ENCODE measurements at regions not wholly inside any gene's neighbourhood (a gene's known extent, or its start where the extent isn't known, plus 50 kb on each side); places are given as distances from the start of the nearest gene placed in this dataset.
"Not testable (repeated sequence)": the region's sequence is repeated elsewhere in the genome, so short reads cannot be mapped to it uniquely, and the experiment has no call there.

DNA sequence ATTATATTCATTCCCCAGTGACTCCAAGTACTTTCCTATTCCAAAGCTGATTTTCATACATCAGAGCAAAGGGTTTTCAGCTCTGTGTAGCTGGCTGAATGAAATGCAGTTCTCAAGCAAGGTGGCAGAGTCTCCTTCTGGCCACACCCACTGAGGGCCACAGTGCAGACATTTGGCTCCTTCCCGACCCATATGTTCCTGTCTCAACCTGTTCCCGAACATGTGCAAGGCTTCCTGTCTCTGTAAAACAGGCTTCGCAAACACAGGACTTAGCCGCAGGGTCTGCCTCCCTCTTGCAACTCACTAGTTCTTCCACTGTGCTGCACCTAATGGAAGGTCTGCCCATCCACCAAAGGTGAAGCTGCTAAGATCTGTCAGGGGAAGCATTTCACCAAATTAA is 249.2 kb downstream of the MID1IP1 start:
- no peak for DNase-seq
- Histone ChIP-seq H3K27me3 (replicated peaks; ENCODE audit: control insufficient read depth, insufficient read depth, low read length, poor library complexity, severe bottlenecking) (no peaks in the 10 kb centered on the region), H3K9me3 (ENCODE audit: control insufficient read depth, low read length) (no peaks in the 10 kb centered on the region)

DNA sequence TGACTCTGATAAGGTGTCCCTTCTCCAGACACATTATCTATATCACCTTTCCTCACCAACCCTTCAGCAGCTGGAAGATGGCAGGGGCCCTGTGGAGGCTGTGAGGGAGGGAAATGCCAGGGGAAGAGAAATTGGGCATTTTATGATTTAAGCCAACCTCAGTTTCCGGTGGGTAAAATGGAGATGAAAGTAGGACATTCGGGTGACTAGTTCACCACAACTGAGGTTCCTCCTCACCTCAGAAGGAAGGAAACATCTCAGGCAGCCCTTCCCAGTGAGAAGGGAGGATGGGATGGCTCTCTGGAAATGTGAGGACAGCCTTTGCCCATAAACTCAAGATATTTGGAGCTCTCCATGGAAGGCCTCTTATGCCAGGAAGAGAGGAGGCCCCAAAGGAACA is 251.5 kb downstream of the MID1IP1 start:
- no peak overlapping the region for H3K4me3 ChIP-seq (ENCODE audit: insufficient read depth, low read depth, low read length, poor library complexity, severe bottlenecking)
- H3K36me3 ChIP-seq (ENCODE audit: control insufficient read depth, insufficient read depth, low read length), result no peaks in the 10 kb centered on the region
- no peak overlapping the region for H3K27ac ChIP-seq (ENCODE audit: insufficient read depth, low read length, poor library complexity, severe bottlenecking)
- no peaks in the 10 kb centered on the region for H3K9me3 ChIP-seq (ENCODE audit: control insufficient read depth, low read length)
- DNase-seq, result no peak
- H3K27me3 ChIP-seq (replicated peaks; ENCODE audit: control insufficient read depth, insufficient read depth, low read length, poor library complexity, severe bottlenecking), result no peaks in the 10 kb centered on the region
- H3K4me1 ChIP-seq (ENCODE audit: control insufficient read depth, insufficient read depth, low read length, poor library complexity, severe bottlenecking), result no peaks in the 10 kb centered on the region

More for the DNA sequence above, 249.2 kb downstream of the MID1IP1 start:
- H3K4me3 ChIP-seq (ENCODE audit: insufficient read depth, low read depth, low read length, poor library complexity, severe bottlenecking), result no peak overlapping the region
- no peak overlapping the region for H3K27ac ChIP-seq (ENCODE audit: insufficient read depth, low read length, poor library complexity, severe bottlenecking)
- H3K4me1 ChIP-seq (ENCODE audit: control insufficient read depth, insufficient read depth, low read length, poor library complexity, severe bottlenecking), result no peaks in the 10 kb centered on the region
- H3K36me3 ChIP-seq (ENCODE audit: control insufficient read depth, insufficient read depth, low read length), result no peaks in the 10 kb centered on the region

DNA sequence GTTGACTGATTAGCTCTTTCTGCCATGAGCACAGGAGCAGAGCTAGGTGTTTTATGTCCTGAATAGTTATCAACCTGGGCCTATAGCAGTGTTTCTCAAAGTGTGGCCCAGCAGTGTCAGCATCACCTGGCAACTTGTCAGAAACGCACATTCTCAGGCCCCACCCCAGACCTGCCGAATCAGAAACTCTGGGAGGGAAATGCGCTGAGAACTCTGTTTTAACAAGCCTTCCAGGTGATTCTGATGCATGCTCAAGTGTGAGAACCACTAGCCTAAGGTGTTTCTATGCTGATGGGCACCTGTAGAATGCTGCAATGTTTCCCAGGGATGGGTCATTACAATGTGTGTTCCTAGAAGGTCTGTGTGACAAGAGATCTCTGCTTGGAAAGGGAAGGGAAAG is 257.5 kb downstream of the MID1IP1 start:
- H3K27me3 ChIP-seq (replicated peaks; ENCODE audit: control insufficient read depth, insufficient read depth, low read length, poor library complexity, severe bottlenecking), result no peaks in the 10 kb centered on the region
- H3K4me3 ChIP-seq (ENCODE audit: insufficient read depth, low read depth, low read length, poor library complexity, severe bottlenecking), result no peak overlapping the region
- no peaks in the 10 kb centered on the region for H3K4me1 ChIP-seq (ENCODE audit: control insufficient read depth, insufficient read depth, low read length, poor library complexity, severe bottlenecking)
- no peak for DNase-seq
- H3K9me3 ChIP-seq (ENCODE audit: control insufficient read depth, low read length), result no peaks in the 10 kb centered on the region
- no peaks in the 10 kb centered on the region for H3K36me3 ChIP-seq (ENCODE audit: control insufficient read depth, insufficient read depth, low read length)
- H3K27ac ChIP-seq (ENCODE audit: insufficient read depth, low read length, poor library complexity, severe bottlenecking), result no peak overlapping the region

DNA sequence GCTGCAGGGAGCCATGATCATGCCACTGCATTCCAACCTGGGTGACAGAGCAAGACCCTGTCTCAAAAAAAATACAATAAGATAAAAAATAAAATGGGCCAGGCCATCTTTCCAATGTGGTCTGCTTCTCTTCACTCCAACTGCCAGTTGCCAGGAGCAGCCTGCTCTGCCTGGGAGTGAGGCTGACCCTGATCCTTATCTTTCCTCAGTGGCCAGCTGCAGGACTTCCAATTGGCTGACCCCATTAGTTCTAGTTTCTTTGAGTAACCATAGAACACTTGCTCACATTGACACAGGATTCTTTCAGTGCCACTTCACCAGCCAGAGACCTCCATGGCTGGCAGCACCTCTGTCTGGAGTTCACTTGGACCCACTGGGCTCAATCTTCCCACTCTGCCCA is 258.6 kb downstream of the MID1IP1 start:
- H3K27me3 ChIP-seq (replicated peaks; ENCODE audit: control insufficient read depth, insufficient read depth, low read length, poor library complexity, severe bottlenecking), result no peaks in the 10 kb centered on the region
- no peaks in the 10 kb centered on the region for H3K36me3 ChIP-seq (ENCODE audit: control insufficient read depth, insufficient read depth, low read length)
- no peak overlapping the region for H3K27ac ChIP-seq (ENCODE audit: insufficient read depth, low read length, poor library complexity, severe bottlenecking)
- no peaks in the 10 kb centered on the region for H3K4me1 ChIP-seq (ENCODE audit: control insufficient read depth, insufficient read depth, low read length, poor library complexity, severe bottlenecking)
- DNase-seq, result no peak
- H3K4me3 ChIP-seq (ENCODE audit: insufficient read depth, low read depth, low read length, poor library complexity, severe bottlenecking), result no peak overlapping the region
- no peaks in the 10 kb centered on the region for H3K9me3 ChIP-seq (ENCODE audit: control insufficient read depth, low read length)

DNA sequence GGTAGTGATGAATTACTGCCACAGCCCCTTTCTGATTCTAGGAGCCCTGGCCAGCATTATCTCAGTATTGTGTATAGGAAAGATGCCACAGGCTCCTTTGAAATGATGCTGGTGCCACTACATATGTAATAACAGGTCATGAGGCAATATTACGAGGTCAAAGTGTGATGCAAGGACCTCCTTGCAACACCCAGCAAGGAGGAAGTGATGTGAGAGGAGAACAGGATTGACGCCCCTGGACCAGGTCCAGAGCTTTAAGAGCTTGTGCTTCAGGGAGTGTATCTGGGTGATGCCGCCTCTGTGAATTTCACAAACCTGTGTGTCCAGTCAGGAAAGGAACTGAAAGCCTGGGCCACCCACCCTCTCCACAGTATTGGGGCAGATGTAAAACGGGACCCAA is 261.8 kb downstream of the MID1IP1 start:
- no peak for DNase-seq
- H3K4me3 ChIP-seq (ENCODE audit: insufficient read depth, low read depth, low read length, poor library complexity, severe bottlenecking), result no peak overlapping the region
- H3K4me1 ChIP-seq (ENCODE audit: control insufficient read depth, insufficient read depth, low read length, poor library complexity, severe bottlenecking), result no peaks in the 10 kb centered on the region
- no peaks in the 10 kb centered on the region for H3K27me3 ChIP-seq (replicated peaks; ENCODE audit: control insufficient read depth, insufficient read depth, low read length, poor library complexity, severe bottlenecking)
- H3K27ac ChIP-seq (ENCODE audit: insufficient read depth, low read length, poor library complexity, severe bottlenecking), result no peak overlapping the region
- H3K9me3 ChIP-seq (ENCODE audit: control insufficient read depth, low read length), result no peaks in the 10 kb centered on the region
- no peaks in the 10 kb centered on the region for H3K36me3 ChIP-seq (ENCODE audit: control insufficient read depth, insufficient read depth, low read length)

DNA sequence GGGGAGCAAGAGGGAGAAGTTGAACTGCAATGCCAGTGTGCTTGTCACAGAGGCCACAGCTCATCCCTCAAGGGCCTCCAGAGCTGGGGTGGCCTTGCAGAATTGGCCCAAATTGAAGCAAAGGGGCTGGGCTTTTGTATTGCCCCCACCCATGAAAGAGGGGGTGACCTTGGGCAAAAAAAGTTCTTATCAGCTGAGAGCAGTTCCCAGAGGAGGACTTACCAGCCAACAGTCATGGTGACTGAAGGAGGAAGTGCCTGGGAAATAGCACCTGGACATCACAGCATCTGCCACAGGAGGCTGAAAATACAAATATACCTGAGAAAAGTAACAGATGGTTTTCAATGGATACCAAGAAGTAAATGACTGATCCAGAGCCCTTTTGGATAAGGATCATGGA is 262.4 kb downstream of the MID1IP1 start:
- Histone ChIP-seq H3K27ac (ENCODE audit: insufficient read depth, low read length, poor library complexity, severe bottlenecking) (no peak overlapping the region), H3K4me1 (ENCODE audit: control insufficient read depth, insufficient read depth, low read length, poor library complexity, severe bottlenecking) (no peaks in the 10 kb centered on the region), H3K4me3 (ENCODE audit: insufficient read depth, low read depth, low read length, poor library complexity, severe bottlenecking) (no peak overlapping the region), H3K27me3 (replicated peaks; ENCODE audit: control insufficient read depth, insufficient read depth, low read length, poor library complexity, severe bottlenecking) (no peaks in the 10 kb centered on the region), H3K9me3 (ENCODE audit: control insufficient read depth, low read length) (no peaks in the 10 kb centered on the region), H3K36me3 (ENCODE audit: control insufficient read depth, insufficient read depth, low read length) (no peaks in the 10 kb centered on the region)
- no peak for DNase-seq

DNA sequence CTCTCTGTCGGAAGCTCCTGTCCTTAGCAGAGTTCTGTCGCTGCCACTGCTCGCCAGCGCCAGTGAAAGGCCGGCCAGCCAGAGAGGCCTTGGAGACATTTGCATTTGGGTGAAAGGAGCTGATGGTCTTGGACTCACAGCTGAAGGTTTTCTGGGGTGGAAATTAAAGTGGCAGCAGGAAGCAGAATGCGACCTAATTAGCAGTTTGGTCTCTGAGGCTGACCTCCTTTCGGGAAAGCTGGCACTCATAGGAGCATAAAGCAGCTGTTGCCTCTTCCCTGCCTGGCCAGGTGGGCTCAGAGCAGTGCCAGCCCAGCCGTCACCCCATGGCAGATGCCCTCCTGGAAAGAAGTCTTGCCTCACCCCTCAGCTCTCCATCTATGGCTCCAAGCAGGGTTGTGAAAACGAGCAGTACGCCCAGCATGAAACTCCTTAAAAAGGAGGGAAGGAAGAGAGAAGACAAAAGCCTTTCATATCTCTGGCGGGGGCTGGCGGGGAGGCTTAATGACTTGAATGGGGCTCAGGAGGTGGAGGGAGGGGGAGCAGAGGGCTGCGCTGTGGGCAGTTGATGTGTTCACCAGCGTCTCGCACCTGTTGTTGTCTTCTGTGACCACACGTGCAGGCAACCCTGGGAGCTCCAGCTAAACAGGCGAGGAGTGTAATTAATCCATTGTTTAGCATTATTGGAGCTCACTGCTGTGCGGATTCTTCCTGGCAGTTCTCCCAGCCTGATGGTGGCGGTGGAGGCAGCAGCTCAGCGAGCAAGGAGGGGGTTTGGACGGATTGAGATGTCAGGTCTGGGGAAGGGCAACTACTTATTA is 264.0 kb downstream of the MID1IP1 start:
- no peaks in the 10 kb centered on the region for H3K4me1 ChIP-seq (ENCODE audit: control insufficient read depth, insufficient read depth, low read length, poor library complexity, severe bottlenecking)

DNA sequence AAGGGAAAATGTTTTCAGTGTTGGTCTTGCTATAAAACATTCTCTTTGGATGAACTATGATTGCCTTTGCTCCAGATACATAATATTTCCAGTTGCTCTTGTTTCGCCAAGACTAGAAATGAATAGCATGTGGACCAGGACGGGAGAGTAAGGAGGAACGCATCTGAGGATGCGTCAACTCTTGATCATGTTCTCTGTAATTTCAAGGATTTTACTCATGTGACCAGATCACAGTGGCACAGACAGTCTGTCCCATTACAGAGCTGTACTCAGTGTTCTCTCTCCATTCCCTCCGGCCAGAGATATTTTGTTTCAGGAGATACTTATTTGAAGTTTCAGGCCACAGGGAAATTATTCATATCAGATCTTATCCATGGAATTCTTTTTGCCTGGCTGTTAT is 266.6 kb downstream of the MID1IP1 start:
- no peak for DNase-seq
- H3K4me3 ChIP-seq (ENCODE audit: insufficient read depth, low read depth, low read length, poor library complexity, severe bottlenecking), result no peak overlapping the region
- no peak overlapping the region for H3K27ac ChIP-seq (ENCODE audit: insufficient read depth, low read length, poor library complexity, severe bottlenecking)
- H3K4me1 ChIP-seq (ENCODE audit: control insufficient read depth, insufficient read depth, low read length, poor library complexity, severe bottlenecking), result no peaks in the 10 kb centered on the region
- H3K9me3 ChIP-seq (ENCODE audit: control insufficient read depth, low read length), result no peaks in the 10 kb centered on the region
- no peaks in the 10 kb centered on the region for H3K27me3 ChIP-seq (replicated peaks; ENCODE audit: control insufficient read depth, insufficient read depth, low read length, poor library complexity, severe bottlenecking)
- H3K36me3 ChIP-seq (ENCODE audit: control insufficient read depth, insufficient read depth, low read length), result no peaks in the 10 kb centered on the region

More for the DNA sequence above, 264.0 kb downstream of the MID1IP1 start:
- no peak for DNase-seq
- H3K36me3 ChIP-seq (ENCODE audit: control insufficient read depth, insufficient read depth, low read length), result no peaks in the 10 kb centered on the region
- no peaks in the 10 kb centered on the region for H3K27me3 ChIP-seq (replicated peaks; ENCODE audit: control insufficient read depth, insufficient read depth, low read length, poor library complexity, severe bottlenecking)
- H3K9me3 ChIP-seq (ENCODE audit: control insufficient read depth, low read length), result no peaks in the 10 kb centered on the region
- H3K27ac ChIP-seq (ENCODE audit: insufficient read depth, low read length, poor library complexity, severe bottlenecking), result no peak overlapping the region
- no peak overlapping the region for H3K4me3 ChIP-seq (ENCODE audit: insufficient read depth, low read depth, low read length, poor library complexity, severe bottlenecking)

DNA sequence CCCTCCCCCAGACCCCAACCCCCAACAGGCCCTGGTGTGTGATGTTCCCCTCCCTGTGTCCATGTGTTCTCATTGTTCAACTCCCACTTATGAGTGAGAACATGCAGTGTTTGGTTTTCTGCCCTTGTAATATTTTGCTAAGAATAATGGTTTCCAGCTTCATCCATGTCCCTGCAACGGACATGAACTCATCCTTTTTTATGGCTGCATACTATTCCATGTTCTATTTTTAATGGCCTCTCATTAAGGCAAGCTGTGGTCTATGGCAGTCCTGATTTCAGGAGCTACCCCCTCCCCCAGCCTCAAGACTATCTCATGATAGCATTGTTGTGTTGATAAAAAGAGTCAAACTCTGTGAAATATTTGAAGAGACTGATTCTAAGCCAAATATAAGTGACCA is 267.4 kb downstream of the MID1IP1 start:
- not testable (repeated sequence) for H3K27ac ChIP-seq (ENCODE audit: insufficient read depth, low read length, poor library complexity, severe bottlenecking); DNase-seq; H3K36me3 ChIP-seq (ENCODE audit: control insufficient read depth, insufficient read depth, low read length); H3K4me1 ChIP-seq (ENCODE audit: control insufficient read depth, insufficient read depth, low read length, poor library complexity, severe bottlenecking); H3K4me3 ChIP-seq (ENCODE audit: insufficient read depth, low read depth, low read length, poor library complexity, severe bottlenecking); H3K9me3 ChIP-seq (ENCODE audit: control insufficient read depth, low read length); H3K27me3 ChIP-seq (replicated peaks; ENCODE audit: control insufficient read depth, insufficient read depth, low read length, poor library complexity, severe bottlenecking)

DNA sequence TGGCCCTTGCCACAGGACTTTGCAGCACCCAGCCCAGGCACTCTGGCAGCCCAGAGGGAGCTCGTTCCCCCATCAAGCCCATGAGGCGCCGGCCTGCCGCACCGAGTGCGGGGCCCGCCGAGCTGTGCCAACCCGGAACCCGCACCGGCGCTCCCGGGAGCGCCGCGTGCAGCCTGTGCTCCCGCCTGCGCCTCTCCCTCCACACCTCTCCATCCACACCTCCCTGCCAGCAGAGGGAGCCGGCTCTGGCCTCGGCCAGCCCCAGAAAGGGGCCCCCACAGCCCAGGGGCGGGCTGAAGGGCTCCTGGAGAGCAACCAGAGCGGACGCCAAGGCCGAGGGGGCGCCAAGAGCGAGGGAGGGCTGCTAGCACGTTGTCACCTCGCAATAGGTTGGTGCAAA is 268.8 kb downstream of the MID1IP1 start:
- Histone ChIP-seq H3K36me3 (ENCODE audit: control insufficient read depth, insufficient read depth, low read length) (no peaks in the 10 kb centered on the region), H3K27ac (ENCODE audit: insufficient read depth, low read length, poor library complexity, severe bottlenecking) (no peak overlapping the region), H3K4me3 (ENCODE audit: insufficient read depth, low read depth, low read length, poor library complexity, severe bottlenecking) (no peak overlapping the region), H3K4me1 (ENCODE audit: control insufficient read depth, insufficient read depth, low read length, poor library complexity, severe bottlenecking) (no peaks in the 10 kb centered on the region), H3K27me3 (replicated peaks; ENCODE audit: control insufficient read depth, insufficient read depth, low read length, poor library complexity, severe bottlenecking) (no peaks in the 10 kb centered on the region), H3K9me3 (ENCODE audit: control insufficient read depth, low read length) (no peaks in the 10 kb centered on the region)
- DNase-seq, result no peak
